HG02623 (cell line): ENCODE measurements at regions not wholly inside any gene's neighbourhood (a gene's known extent, or its start where the extent isn't known, plus 50 kb on each side); places are given as distances from the start of the nearest gene placed in this dataset.
"Not testable (repeated sequence)": the region's sequence is repeated elsewhere in the genome, so short reads cannot be mapped to it uniquely, and the experiment has no call there.

Experiments used
- ATAC-seq: cut with Tn5 transposase; IDR thresholded peaks from one replicate; pipeline ENCODE4 v1.9.1; 2021; ENCODE audit warnings: moderate library complexity; ENCODE audit not compliant: unreplicated experiment

DNA sequence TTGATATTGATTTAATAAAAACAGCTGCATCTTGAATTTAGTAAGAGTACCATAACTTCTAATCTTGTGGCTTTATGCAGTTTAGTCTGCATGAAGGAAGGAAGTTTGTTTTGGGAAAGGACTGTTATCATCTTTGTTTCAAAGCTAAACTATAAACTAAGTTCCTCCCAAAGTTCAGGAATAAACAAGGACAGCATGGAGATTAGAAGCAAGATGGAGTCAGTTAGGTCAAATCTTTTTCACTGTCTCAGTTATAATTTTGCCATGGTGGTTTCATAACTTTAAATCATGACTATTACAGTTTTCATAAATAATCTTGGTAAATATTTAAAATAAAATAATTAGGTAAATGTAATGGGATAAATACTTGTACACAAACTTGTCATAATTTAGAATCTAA, 189.9 kb upstream of the ETV3 start:
- not testable (repeated sequence) for ATAC-seq

DNA sequence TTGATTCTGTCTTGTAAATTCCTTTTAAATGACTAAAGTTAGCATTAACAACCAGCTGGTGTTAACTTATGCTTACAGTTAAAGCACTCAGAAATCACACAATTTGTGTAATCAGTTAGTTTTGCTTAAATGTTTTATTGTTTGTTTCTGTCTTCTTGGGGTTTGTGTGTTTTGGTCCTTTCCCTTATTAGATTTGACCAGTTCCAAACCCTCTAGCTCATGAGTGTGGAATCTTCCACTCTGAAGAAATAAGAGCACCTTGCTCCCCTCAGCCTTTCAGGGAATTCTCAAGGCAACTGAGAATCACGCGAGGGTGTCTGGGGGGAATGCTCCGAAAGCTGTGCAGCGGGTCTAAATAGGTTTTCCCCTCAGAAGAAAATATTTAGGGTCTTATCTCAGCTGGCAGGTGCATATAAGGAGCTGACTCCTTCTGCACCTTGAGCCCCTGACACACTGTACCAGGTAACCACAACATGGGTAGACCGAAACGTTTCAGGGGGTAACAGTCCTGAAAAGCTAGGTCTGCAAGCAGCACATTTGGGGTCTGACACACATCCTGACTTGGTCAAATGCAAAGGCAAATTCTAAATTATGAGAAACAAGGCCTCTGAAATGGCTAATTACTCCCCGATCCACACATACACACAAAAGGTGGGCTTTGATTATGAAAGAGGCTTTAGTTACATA, 188.1 kb upstream of the ETV3 start:
- no peak for ATAC-seq

GRCh38 chr1:157325220-157325619, 187.0 kb upstream of the ETV3 start:
- ATAC-seq: no peak

DNA sequence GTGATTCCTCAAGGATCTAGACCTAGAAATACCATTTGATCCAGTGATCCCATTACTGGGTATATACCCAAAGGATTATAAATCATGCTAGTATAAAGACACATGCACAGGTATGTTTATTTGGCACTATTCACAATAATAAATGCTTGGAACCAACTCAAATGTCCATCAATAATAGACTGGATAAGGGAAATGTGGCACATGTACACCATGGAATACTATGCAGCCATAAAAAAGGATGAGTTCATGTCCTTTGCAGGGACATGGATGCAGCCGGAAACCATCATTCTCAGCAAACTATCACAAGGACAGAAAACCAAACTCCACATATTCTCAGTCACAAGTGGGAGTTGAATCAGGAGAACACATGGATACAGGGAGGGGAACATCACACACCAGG, 183.8 kb upstream of the ETV3 start:
- not testable (repeated sequence) for ATAC-seq

DNA sequence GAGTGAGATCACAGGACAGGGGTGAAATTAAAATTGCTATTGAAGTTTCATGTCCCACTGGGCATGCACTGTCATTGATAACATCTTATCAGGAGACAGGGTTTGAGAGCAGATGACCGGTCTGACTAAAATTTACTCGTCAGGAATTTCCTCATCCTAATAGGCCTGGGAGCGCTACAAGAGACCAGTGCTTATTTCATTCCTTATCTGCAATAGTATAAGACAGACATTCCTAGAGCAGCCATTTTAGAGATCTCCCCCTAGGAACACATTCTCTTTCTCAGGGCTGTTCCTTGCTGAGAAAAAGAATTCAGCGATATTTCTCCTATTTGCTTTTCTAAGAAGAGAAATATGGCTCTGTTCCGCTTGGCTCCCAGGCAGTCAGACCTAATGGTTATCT, 181.4 kb upstream of the ETV3 start:
- ATAC-seq: no peak

- not testable (repeated sequence) for ATAC-seq
Observed at GRCh38 chr1:157317229-157317628, 179.0 kb upstream of the ETV3 start.

DNA sequence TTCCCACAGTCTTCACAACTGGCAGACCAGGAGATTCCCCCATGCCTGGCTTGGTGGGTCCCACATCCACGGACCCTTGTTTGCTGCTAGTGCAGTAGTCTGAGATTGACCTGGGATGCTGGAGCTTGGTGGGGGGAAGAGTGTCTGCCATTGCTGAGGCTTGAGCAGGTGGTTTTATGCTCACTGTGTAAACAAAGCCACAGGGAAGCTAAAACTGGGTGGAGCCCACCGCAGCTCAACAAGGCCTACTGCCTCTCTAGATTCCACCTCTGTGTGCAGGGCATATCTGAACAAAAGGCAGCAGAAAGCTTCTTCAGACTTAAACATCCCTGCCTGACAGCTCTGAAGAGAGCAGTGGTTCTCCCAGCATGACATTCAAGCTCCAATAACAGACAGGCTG, 177.3 kb upstream of the ETV3 start:
- no peak for ATAC-seq

- ATAC-seq: no peak
Observed at GRCh38 chr1:157314408-157314807, 176.2 kb upstream of the ETV3 start.

- ATAC-seq: no peak
Observed at GRCh38 chr1:157313240-157313807, 175.1 kb upstream of the ETV3 start.

- no peak for ATAC-seq
Observed at GRCh38 chr1:157312082-157312812, 174.1 kb upstream of the ETV3 start.

GRCh38 chr1:157311730-157312081, 173.5 kb upstream of the ETV3 start:
- ATAC-seq: no peak

DNA sequence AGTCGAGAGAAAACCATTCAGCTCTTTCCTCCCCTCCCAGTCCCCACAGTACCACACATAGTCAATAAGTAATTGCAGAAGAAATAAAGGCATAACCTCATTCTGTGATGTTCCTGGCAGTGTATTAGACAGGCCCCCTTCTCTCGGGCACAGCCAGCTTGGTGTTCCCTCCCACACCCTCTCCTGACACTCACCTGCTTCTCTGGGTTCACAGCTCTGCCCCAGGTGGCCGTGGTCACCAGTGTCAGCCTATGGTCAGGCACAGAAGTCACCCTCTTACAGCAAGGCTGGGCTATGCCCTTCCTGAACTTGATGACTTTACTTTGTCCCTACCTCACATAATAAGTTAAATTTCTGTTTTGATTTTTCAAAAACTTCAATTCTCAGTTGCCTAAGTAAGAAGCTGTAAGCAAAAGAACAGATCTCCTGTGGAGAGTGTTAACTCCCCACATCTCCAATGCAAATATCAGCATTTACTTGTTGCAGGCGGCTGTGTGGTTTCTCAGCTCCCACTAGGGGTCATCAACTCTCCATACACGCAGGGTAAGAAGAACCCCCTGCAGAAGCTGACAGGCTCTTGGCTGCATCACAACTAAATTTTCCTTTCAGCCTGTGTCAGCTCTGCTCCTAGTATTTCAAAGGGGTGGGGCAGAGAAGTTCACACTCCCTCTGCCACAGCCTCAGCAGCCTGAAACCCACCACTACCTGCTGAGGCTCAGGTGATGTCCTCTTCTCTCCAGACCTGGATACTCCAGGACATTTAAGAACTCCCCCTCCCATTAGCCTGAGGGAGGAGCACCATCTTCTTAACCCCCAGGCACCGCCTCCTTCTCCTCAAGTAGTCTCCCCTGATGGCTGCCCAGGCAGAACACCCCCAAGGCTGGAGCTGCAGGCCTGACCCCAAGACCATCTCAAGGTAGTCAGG, 172.9 kb upstream of the ETV3 start:
- ATAC-seq: not testable (repeated sequence)

DNA sequence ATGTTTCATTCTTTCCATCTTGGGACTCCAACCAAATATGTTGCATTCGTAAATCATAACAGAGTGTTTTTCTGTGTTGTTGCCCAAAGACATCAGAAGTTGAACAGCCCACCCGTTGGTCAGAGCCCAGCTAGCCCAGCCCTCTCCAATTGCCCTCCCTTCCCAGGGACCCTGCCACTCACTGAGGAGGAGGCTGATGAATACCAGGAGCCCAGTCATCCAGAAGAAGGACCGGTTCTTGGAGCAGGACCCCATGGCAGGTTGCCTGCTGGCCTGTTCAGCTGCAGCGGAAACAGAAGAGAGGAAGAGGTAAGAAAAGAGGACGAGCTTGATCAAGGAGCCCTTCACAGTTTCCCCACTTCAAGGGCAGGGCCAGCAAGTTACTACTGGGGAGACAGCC, 172.2 kb upstream of the ETV3 start:
- no peak for ATAC-seq

DNA sequence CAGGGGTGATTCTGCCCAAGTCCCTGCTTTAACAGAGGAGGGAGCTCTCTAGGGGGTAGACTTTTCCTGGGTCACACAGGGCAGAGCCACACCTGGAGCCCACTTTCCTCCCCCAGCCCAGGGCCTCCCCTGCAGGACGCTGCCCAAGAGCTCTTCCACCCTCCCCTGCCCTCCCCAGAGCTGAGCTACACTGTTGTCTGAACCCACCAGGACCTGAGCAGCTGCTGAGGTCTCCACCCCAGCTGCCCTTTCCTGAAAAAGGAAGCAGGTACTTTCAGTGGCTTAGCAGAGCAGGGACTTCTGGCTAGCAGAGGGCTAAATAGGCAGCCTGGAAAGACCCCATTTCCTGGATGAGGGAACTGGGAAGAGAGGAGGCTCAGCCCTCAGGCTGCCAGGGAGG, 169.3 kb upstream of the ETV3 start:
- peak; percentile 68 for ATAC-seq

DNA sequence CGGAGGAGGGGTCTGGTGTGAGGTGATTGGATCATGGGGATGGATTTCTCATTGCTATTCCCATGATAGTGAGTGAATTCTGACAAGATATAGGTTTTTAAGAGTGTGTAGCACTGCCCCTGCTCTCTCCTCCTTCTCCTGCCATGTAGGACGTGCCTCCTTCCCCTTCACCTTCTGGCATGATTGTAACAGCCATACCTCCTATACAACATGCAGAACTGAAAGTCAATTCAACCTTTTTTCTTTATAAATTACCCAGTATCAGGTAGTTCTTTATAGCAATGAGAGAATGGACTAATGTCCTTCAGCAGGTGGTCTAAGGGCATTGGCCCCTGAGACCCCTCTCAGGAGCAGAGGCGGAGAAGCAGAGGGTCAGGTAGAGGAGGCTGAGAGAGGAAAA, 168.7 kb upstream of the ETV3 start:
- no peak for ATAC-seq

DNA sequence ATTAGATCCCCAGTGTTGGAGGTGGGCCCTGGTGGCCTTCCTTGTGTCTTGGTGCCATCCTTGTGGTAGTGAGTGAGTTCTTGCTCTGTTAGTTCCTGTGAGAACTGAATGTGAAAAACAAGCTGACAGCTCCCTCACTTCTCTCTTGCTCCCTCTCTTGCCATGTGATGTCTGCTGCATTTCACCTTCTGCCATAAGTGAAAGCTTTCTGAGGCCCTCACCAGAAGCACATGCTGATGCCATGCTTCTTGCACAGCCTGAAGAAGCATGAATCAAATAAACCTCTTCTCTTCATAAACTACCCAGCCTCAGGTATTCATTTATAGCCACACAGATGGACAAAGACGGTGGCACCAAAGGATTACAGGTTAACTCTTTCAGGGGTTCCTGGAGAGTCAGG, 166.1 kb upstream of the ETV3 start:
- no peak for ATAC-seq

GRCh38 chr1:157302724-157303123, 164.5 kb upstream of the ETV3 start:
- no peak for ATAC-seq

GRCh38 chr1:157302199-157302497, 164.0 kb upstream of the ETV3 start:
- ATAC-seq: no peak

GRCh38 chr1:157301477-157302198, 163.4 kb upstream of the ETV3 start:
- no peak for ATAC-seq

DNA sequence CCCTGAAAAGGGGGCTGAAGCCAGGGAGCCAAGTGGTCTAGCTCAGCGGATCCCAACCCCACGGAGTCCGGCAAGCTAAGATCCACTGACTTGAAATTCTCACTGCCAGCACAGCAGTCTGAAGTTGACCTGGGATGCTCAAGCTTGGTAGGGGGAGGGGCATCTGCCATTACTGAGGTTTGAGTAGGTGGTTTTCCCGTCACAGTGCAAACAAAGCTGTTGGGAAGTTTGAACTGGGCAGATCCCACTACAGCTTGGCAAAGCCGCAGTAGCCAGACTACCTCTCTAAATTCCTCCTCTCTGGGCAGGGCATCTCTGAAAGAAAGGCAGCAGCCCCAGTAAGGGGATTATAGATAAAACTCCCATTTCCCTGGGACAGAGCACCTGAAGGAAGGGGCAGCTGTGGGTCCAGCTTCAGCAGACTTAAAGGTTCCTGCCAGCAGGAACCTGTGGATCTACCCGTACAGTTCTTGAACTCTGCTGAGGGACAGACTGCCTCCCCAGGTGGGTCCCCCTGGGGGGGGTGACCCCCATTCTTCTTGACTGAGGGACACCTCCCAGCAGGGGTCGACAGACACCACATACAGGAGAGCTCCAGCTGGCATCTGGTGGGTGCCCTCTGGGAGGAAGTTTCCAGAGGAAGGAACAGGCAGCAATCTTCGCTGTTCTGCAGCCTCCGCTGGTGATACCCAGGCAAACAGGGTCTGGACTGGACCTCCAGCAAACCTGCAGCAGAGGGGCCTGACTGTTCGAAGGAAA, 156.4 kb upstream of the ETV3 start:
- not testable (repeated sequence) for ATAC-seq
